ENCODE measurements at regions not wholly inside any gene's neighbourhood (a gene's known extent, or its start where the extent isn't known, plus 50 kb on each side); places are given as distances from the start of the nearest gene placed in this dataset.

GRCh38 chr4:189032606-189033338, 893.5 kb downstream of the TRIML1 start:
- DNase-seq (ENCODE audit: low spot score in 2 of 2) (no peak), ATAC-seq (no peak)
- H3K9me3 Mint-ChIP-seq: peaks cover 3% of the 10 kb centered on the region
- no peaks in the 10 kb centered on the region for H3K36me3 Mint-ChIP-seq
- H3K4me1 Mint-ChIP-seq: no peaks in the 10 kb centered on the region
- no peak overlapping the region for H3K4me3 Mint-ChIP-seq
- H3K27ac Mint-ChIP-seq: no peak overlapping the region

DNA sequence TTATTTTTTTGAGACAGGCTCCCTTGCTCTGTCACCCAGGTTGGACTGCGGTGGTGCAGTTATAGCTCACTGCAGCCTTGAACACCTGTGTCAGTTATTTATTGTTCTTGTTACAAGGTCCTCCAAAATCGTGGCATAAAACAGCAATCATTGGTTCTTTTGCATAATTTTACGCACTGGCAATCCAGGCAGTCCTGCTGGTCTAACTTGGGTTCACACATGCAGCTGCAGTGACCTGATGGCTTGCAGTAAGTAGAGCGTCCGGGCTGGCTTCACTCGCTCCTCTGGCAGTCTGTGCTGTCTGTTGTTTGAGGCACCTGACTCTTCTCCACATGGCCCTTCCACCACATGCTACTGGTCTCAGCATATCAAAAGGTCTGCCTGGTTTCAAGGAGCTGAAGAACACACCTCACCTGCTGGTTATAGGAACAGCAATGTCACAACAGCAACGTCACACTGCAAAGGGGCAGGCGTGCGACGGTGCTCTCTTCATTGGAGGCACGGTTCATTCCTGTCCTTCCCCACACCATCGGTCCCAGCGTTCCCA, 894.6 kb downstream of the TRIML1 start:
- DNase-seq (ENCODE audit: low spot score in 2 of 2) (no peak), ATAC-seq (no peak)
- Mint-ChIP-seq H3K4me1 (no peaks in the 10 kb centered on the region), H3K9me3 (peaks cover 3% of the 10 kb centered on the region), H3K27ac (no peak overlapping the region), H3K36me3 (no peaks in the 10 kb centered on the region), H3K4me3 (no peak overlapping the region)

GRCh38 chr4:189035091-189035490, 895.9 kb downstream of the TRIML1 start:
- Mint-ChIP-seq H3K9me3 (peaks cover 5% of the 10 kb centered on the region), H3K36me3 (no peaks in the 10 kb centered on the region), H3K4me3 (no peak overlapping the region), H3K4me1 (no peaks in the 10 kb centered on the region), H3K27ac (no peak overlapping the region)
- DNase-seq (ENCODE audit: low spot score in 2 of 2) (no peak), ATAC-seq (no peak)

GRCh38 chr4:189035654-189036053, 896.4 kb downstream of the TRIML1 start:
- H3K36me3 Mint-ChIP-seq: no peaks in the 10 kb centered on the region
- no peak overlapping the region for H3K4me3 Mint-ChIP-seq

DNA sequence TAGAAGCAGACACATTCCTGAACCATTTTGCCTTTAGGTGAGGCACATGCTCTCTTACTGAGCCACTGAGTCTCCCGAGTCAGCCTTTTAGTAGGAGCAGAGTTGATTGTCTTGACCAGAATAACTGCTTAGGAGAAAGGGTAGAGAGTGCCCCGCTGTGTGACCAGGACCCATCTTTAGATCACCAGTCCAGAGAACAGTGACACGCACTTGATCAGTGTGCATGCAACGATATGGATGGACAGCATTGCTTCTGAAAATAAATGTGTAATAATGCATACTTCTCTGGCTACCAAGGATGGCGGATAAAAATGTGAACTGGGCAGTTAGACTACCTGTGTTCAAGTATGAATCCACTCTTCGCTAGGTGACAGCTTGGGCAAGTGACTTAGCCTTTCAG, 897.7 kb downstream of the TRIML1 start:
- no peaks in the 10 kb centered on the region for H3K4me1 Mint-ChIP-seq
- peaks cover 5% of the 10 kb centered on the region for H3K9me3 Mint-ChIP-seq
- no peaks in the 10 kb centered on the region for H3K36me3 Mint-ChIP-seq
- DNase-seq (ENCODE audit: low spot score in 2 of 2): no peak
- no peak overlapping the region for H3K27ac Mint-ChIP-seq
- no peak for ATAC-seq
- no peak overlapping the region for H3K4me3 Mint-ChIP-seq

More at GRCh38 chr4:189035654-189036053, 896.4 kb downstream of the TRIML1 start:
- Mint-ChIP-seq H3K9me3 (peaks cover 5% of the 10 kb centered on the region), H3K27ac (no peak overlapping the region), H3K4me1 (no peaks in the 10 kb centered on the region)
- no peak for DNase-seq (ENCODE audit: low spot score in 2 of 2)
- no peak for ATAC-seq

DNA sequence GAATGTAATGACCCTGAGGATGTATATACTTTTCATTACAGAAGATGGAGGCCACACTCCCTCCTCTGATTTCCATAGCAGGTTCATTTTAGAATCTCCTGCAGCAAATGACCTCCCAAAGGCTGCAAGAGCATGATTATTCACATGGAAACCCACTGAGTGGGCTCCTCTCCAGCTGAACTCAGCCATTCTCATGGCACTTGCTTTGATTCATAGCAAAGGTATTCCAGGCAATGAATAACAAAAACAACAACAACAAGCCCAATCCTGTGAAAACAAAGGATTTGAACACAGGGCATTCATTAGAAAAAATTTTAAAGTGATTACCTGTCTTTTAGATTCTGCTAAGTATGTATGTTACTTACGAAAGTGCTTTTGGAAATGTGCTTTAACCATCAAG, 894.0 kb upstream of the FRG1 start:
- no peak for ATAC-seq
- H3K9me3 Mint-ChIP-seq: peaks cover 9% of the 10 kb centered on the region
- H3K36me3 Mint-ChIP-seq: no peaks in the 10 kb centered on the region
- H3K27ac Mint-ChIP-seq: no peak overlapping the region
- H3K4me3 Mint-ChIP-seq: no peak overlapping the region
- no peak for DNase-seq (ENCODE audit: low spot score in 2 of 2)
- no peaks in the 10 kb centered on the region for H3K4me1 Mint-ChIP-seq

DNA sequence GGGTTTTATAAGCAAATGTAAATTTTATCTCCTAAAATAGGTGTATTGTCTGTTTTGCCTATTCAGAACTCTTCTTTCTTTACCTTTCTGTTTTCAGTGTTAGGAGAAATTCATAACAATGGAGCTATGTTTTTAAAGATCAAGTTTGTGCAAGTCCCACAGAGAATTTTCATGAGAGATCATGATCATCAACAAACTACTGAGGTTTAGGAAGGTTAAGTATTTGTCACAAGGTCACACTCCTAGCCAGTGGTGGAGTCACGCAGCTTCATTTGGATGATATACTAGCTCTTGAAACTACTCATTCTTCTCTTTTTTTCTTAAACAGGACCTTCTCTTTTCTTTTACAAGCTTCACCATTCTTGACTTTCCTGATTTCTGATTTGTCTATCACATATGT, 892.6 kb upstream of the FRG1 start:
- H3K4me1 Mint-ChIP-seq: no peaks in the 10 kb centered on the region

DNA sequence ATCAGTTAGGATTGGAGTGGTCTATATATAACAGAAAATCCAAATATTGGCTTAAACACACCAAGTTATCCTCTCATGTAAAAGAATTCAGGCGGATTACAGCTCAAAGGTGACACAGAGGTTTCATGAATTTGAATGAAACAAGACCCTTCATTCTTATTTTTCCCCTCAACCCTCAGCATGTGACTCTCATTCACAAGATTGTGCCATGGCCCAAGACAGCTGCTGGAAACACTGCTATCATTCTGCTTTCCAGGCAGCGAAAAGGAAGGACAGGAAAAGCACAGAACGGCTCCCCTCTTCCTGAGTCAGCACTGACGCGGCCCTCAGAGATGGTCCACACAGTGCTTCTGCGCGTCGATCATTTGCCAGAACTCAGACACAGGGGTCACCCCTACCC, 891.0 kb upstream of the FRG1 start:
- ATAC-seq (no peak), DNase-seq (ENCODE audit: low spot score in 2 of 2) (no peak)
- Mint-ChIP-seq H3K4me3 (no peak overlapping the region), H3K27ac (no peak overlapping the region), H3K9me3 (peaks cover 5% of the 10 kb centered on the region), H3K4me1 (no peaks in the 10 kb centered on the region), H3K36me3 (no peaks in the 10 kb centered on the region)

More for the DNA sequence above, 892.6 kb upstream of the FRG1 start:
- DNase-seq (ENCODE audit: low spot score in 2 of 2) (no peak), ATAC-seq (no peak)
- H3K4me3 Mint-ChIP-seq: no peak overlapping the region
- H3K27ac Mint-ChIP-seq: no peak overlapping the region
- H3K9me3 Mint-ChIP-seq: peaks cover 2% of the 10 kb centered on the region
- no peaks in the 10 kb centered on the region for H3K36me3 Mint-ChIP-seq

GRCh38 chr4:189050643-189051042, 890.0 kb upstream of the FRG1 start:
- ATAC-seq (no peak), DNase-seq (ENCODE audit: low spot score in 2 of 2) (no peak)
- no peak overlapping the region for H3K27ac Mint-ChIP-seq

GRCh38 chr4:189053621-189054020, 887.1 kb upstream of the FRG1 start:
- no peak for DNase-seq (ENCODE audit: low spot score in 2 of 2)
- H3K4me3 Mint-ChIP-seq: no peak overlapping the region
- no peaks in the 10 kb centered on the region for H3K4me1 Mint-ChIP-seq
- H3K9me3 Mint-ChIP-seq: peaks cover 12% of the 10 kb centered on the region
- H3K27ac Mint-ChIP-seq: no peak overlapping the region
- ATAC-seq: no peak
- no peaks in the 10 kb centered on the region for H3K36me3 Mint-ChIP-seq

More at GRCh38 chr4:189050643-189051042, 890.0 kb upstream of the FRG1 start:
- Mint-ChIP-seq H3K4me1 (no peaks in the 10 kb centered on the region), H3K9me3 (peaks cover 8% of the 10 kb centered on the region), H3K36me3 (no peaks in the 10 kb centered on the region), H3K4me3 (no peak overlapping the region)

DNA sequence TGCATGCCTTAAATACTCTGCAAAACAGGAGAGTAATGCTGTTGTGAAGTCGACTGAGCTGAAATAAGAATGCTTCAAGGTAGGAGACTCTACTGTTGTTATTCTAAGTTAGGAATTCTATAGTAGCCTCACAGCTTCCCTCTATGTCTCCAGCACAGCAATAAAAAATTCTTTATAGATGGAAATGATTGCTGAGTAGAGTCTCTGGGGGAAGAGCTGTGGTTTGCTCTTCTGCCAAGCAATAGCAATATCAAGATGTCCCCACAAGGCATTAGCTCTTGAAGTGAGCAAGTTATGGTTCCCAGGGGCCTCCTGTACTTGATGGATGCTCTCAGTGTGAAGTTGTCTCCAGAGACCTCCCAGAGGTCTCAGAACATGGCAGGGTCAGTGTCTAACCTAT, 880.6 kb upstream of the FRG1 start:
- Mint-ChIP-seq H3K9me3 (peaks cover 19% of the 10 kb centered on the region), H3K27ac (no peak overlapping the region), H3K4me1 (no peaks in the 10 kb centered on the region), H3K36me3 (no peaks in the 10 kb centered on the region), H3K4me3 (no peak overlapping the region)
- no peak for DNase-seq (ENCODE audit: low spot score in 2 of 2)
- ATAC-seq: no peak

DNA sequence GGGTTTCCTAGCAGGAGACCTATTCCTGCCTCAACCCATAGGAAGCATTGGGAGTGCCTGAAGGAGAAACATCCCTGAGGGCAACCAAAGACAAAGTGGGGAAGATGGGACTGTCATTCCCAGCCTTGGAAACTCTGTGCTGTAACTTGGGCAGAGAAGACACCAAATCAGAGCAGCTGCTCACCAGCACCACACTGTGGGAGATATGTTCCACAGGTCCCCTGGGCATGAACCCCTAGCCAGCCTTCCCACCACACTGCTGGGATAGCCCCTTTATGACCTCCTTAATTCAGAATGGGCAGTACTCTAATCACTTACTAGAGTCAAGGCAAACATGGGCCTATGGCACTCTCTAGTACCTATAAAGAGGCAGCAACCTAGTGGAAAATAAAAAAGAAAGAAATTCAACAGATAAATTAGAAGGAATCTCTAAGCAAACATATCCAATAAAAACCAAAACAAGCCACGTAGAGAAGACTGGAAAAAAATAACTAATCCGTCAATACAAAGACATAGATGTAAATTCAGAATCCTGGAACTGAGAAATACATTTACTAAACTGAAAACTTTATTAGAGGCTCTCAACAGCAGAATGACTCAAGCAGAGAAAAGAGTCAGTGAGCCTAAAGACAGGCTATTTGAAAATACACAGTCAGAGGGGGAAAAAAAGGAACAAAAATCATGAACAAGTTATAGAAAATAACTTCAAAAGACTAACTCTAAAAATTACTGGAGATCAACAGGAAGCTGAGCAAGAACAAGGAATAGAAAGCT, 878.4 kb upstream of the FRG1 start:
- Mint-ChIP-seq H3K36me3 (no peaks in the 10 kb centered on the region), H3K4me1 (no peaks in the 10 kb centered on the region)
- DNase-seq (ENCODE audit: low spot score in 2 of 2): no peak

GRCh38 chr4:189069772-189070171, 870.9 kb upstream of the FRG1 start:
- Mint-ChIP-seq H3K4me3 (no peak overlapping the region), H3K27ac (no peak overlapping the region), H3K4me1 (no peaks in the 10 kb centered on the region), H3K36me3 (no peaks in the 10 kb centered on the region), H3K9me3 (peaks cover 26% of the 10 kb centered on the region)
- DNase-seq (ENCODE audit: low spot score in 2 of 2) (no peak), ATAC-seq (no peak)

More for the DNA sequence above, 878.4 kb upstream of the FRG1 start:
- no peak for ATAC-seq
- Mint-ChIP-seq H3K4me3 (no peak overlapping the region), H3K27ac (no peak overlapping the region), H3K9me3 (peaks cover 21% of the 10 kb centered on the region)

- H3K4me3 Mint-ChIP-seq: no peak overlapping the region
- H3K27ac Mint-ChIP-seq: no peak overlapping the region
- H3K36me3 Mint-ChIP-seq: no peaks in the 10 kb centered on the region
- ATAC-seq (no peak), DNase-seq (ENCODE audit: low spot score in 2 of 2) (no peak)
- H3K9me3 Mint-ChIP-seq: peaks cover 27% of the 10 kb centered on the region
- H3K4me1 Mint-ChIP-seq: no peaks in the 10 kb centered on the region
Measured at GRCh38 chr4:189071241-189071640, 869.4 kb upstream of the FRG1 start.

DNA sequence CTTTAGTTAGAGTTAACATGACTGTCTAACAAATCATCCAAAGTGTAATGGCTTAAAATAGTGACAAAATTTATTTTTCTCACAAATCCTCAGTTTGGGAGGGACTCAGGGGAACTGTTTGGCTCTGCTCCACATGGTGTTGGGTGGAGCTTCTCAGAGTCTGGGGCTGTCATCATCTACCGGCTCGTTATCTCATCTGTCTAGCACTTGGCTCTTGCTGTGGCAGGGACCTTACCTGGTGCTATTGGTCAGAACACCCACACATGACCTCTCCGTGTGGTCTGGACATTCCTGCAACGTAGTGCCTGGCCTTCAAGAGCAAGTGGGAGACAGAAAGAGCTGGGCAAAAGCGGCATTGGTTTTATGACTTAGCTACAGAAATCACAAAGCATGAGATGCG, 866.9 kb upstream of the FRG1 start:
- Mint-ChIP-seq H3K9me3 (peaks cover 17% of the 10 kb centered on the region), H3K27ac (no peak overlapping the region), H3K36me3 (no peaks in the 10 kb centered on the region), H3K4me1 (no peaks in the 10 kb centered on the region), H3K4me3 (no peak overlapping the region)
- no peak for ATAC-seq
- no peak for DNase-seq (ENCODE audit: low spot score in 2 of 2)

DNA sequence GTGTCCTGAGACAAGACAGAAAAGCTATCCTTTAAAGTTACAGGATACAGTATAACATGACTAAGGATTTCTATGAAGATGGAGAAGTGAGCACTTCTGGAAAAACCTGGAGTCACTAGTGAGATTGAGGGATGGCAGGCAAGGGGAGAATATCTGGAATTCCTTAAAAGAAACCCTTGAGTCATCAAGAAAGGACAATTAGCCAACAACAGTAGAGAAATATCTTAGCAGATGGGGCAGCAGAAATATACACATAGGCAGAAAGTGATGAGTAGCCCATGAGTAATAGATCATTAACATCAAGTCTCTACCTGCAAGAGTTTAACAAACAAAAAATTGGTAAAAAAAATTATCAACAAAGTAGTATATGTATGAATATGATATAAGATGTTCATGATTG, 858.8 kb upstream of the FRG1 start:
- Mint-ChIP-seq H3K27ac (no peak overlapping the region), H3K4me1 (no peaks in the 10 kb centered on the region), H3K9me3 (peaks cover 3% of the 10 kb centered on the region), H3K4me3 (no peak overlapping the region), H3K36me3 (no peaks in the 10 kb centered on the region)
- DNase-seq (ENCODE audit: low spot score in 2 of 2): no peak
- no peak for ATAC-seq

Data from stimulated activated effector memory CD8-positive, alpha-beta T cell treated with anti-CD3 and anti-CD28 coated beads, Interleukin-12 subunit alpha, Interleukin-12 subunit beta, amount 100 ng/mL, for 72 hours (primary cell).